ENCODE measurements at regions not wholly inside any gene's neighbourhood (a gene's known extent, or its start where the extent isn't known, plus 50 kb on each side); places are given as distances from the start of the nearest gene placed in this dataset.

- Mint-ChIP-seq H3K27ac (no peak overlapping the region), H3K27me3 (ENCODE audit: low read depth) (no peaks in the 10 kb centered on the region), H3K4me3 (no peak overlapping the region), H3K4me1 (peaks cover 17% of the 10 kb centered on the region), H3K9me3 (0 out of 2 replicates have a peak, but pooled peaks cover 3% of the 10 kb centered on the region), H3K36me3 (no peaks in the 10 kb centered on the region)
- DNase-seq (ENCODE audit: low spot score) (no peak), ATAC-seq (no peak)
- TF ChIP-seq STAT6 (CRISPR knock-in tag; conservative IDR thresholded peaks at IDR 0.05; ENCODE audit: low read depth) (no peak), IRF2 (CRISPR knock-in tag; IDR thresholded peaks at IDR 0.05; ENCODE audit: borderline replicate concordance, low read depth) (no peak), ZNF423 (CRISPR knock-in tag; IDR thresholded peaks at IDR 0.05) (no peak), FOXJ3 (CRISPR knock-in tag; IDR thresholded peaks at IDR 0.05; ENCODE audit: borderline replicate concordance) (no peak), TCF7 (CRISPR knock-in tag; IDR thresholded peaks at IDR 0.05; ENCODE audit: low read depth) (no peak), PRDM15 (CRISPR knock-in tag; IDR thresholded peaks at IDR 0.05) (no peak), ATF2 (CRISPR knock-in tag; IDR thresholded peaks at IDR 0.05; ENCODE audit: borderline replicate concordance, low read depth) (no peak), NR2C2 (CRISPR knock-in tag; IDR thresholded peaks at IDR 0.05) (no peak), EMX1 (CRISPR knock-in tag; IDR thresholded peaks at IDR 0.05) (no peak), GRHL2 (CRISPR knock-in tag; IDR thresholded peaks at IDR 0.05; ENCODE audit: insufficient replicate concordance, severe bottlenecking) (no peak), ATF3 (CRISPR knock-in tag; conservative IDR thresholded peaks at IDR 0.05) (no peak), AR (CRISPR knock-in tag; IDR thresholded peaks at IDR 0.05) (no peak), ARID4B (CRISPR knock-in tag; IDR thresholded peaks at IDR 0.05; ENCODE audit: borderline replicate concordance) (no peak), ESRRA (CRISPR knock-in tag; IDR thresholded peaks at IDR 0.05; ENCODE audit: borderline replicate concordance) (no peak)
- ChIA-PET POLR2A (no interaction called here), CTCF (interaction anchor here (1.9 kb wide), 1 partner anchor 15 kb away, joined by 6 read pairs; no protein-coding TSS in a partner anchor)
Observed at GRCh38 chr7:39825401-39825980, 124.6 kb upstream of the CDK13 start.

Data from WTC11 (cell line).